B cell (primary cell): ENCODE measurements at regions not wholly inside any gene's neighbourhood (a gene's known extent, or its start where the extent isn't known, plus 50 kb on each side); places are given as distances from the start of the nearest gene placed in this dataset.

ENCODE experiments used
- ATAC-seq: fragments of 200-7000 bp; cut with Tn5 transposase; one replicate; pipeline ENCODE4 v1.10.0; 2021; ENCODE audit warnings: low read depth, mild to moderate bottlenecking, moderate number of reproducible peaks, moderate library complexity
- CTCF ChIA-PET: fragments of 350-600 bp; sonication (Branson Sonifier 250); formaldehyde crosslinking; loops from one replicate; lab custom pipeline; 2021; ENCODE audit warnings: antibody characterized with exemption, inconsistent platforms; lab: Charles Lee
- POLR2A ChIA-PET: fragments of 350-600 bp; sonication (Branson Sonifier 250); formaldehyde crosslinking; loops from one replicate; lab custom pipeline; 2021; ENCODE audit warnings: antibody characterized with exemption; lab: Charles Lee
- DNase-seq: peaks from one replicate; pipeline ENCODE4 v3.0.0; 2013
- H2AFZ ChIP-seq: 2 replicates; pipeline ENCODE4 v1.6.1; 2012; ENCODE audit warnings: mild to moderate bottlenecking, low read depth, low read length; ENCODE audit not compliant: insufficient read depth, poor library complexity, severe bottlenecking
- H3K27ac ChIP-seq, 2 donors: 1 replicate in 1 of 2; 2 replicates in 1 of 2; pipeline ENCODE4 v1.5.1; 2012 to 2013; ENCODE audit warnings: low read length in 2 of 2, mild to moderate bottlenecking in 2 of 2, moderate library complexity in 1 of 2
- H3K27me3 ChIP-seq, 4 experiments: fragments of 200-600 bp in 1 of 4; sonication (generic) in 1 of 4; replicated peaks in 1 of 4; 1 replicate in 2 of 4; 2 replicates in 2 of 4; pipeline versions ENCODE4 v1.6.1 to v1.7.0; 2013 to 2016; ENCODE audit warnings: low read length in 3 of 4, mild to moderate bottlenecking in 2 of 4, mixed read lengths in 1 of 4, moderate library complexity in 1 of 4; ENCODE audit not compliant: insufficient read depth in 4 of 4, control insufficient read depth in 3 of 4; ENCODE audit errors: control extremely low read depth in 1 of 4
- H3K36me3 ChIP-seq, 2 experiments: replicated peaks in 1 of 2; 1 replicate in 1 of 2; 2 replicates in 1 of 2; pipeline versions ENCODE4 v1.6.1 to v1.7.1; 2013; ENCODE audit warnings: low read length in 1 of 2; ENCODE audit not compliant: insufficient read depth in 2 of 2, control insufficient read depth in 1 of 2; ENCODE audit errors: control extremely low read depth in 1 of 2, extremely low read depth in 1 of 2
- H3K4me1 ChIP-seq, 2 donors: fragments of 200-600 bp in 1 of 2; sonication (generic) in 1 of 2; 1 replicate in 1 of 2; 2 replicates in 1 of 2; pipeline versions ENCODE4 v1.5.1 to v1.6.1; 2013 to 2017; ENCODE audit warnings: low read length in 2 of 2; ENCODE audit not compliant: control insufficient read depth in 2 of 2, insufficient read depth in 2 of 2
- H3K4me2 ChIP-seq: replicated peaks from 2 replicates; pipeline ENCODE3; 2012; ENCODE audit warnings: mild to moderate bottlenecking, low read depth, low read length; ENCODE audit not compliant: poor library complexity, severe bottlenecking
- H3K4me3 ChIP-seq, 5 experiments: fragments of 200-600 bp in 1 of 5; sonication (generic) in 1 of 5; 1 replicate in 3 of 5; 2 replicates in 2 of 5; pipeline versions ENCODE4 v1.5.1 to v1.7.0; 2011 to 2016; ENCODE audit warnings: low read length in 4 of 5, mild to moderate bottlenecking in 4 of 5, low read depth in 2 of 5, control low read depth in 1 of 5, moderate library complexity in 1 of 5; ENCODE audit not compliant: insufficient read depth in 1 of 5; ENCODE audit errors: control extremely low read depth in 1 of 5, extremely low read depth in 1 of 5
- H3K79me2 ChIP-seq: fragments of 200-600 bp; sonication (generic); one replicate; pipeline ENCODE4 v1.6.0; 2016; ENCODE audit warnings: low read length; ENCODE audit not compliant: control insufficient read depth, insufficient read depth
- H3K9ac ChIP-seq: fragments of 200-600 bp; sonication (generic); 2 replicates; pipeline ENCODE4 v1.6.1; 2017; ENCODE audit warnings: mild to moderate bottlenecking, low read length, moderate library complexity
- H3K9me3 ChIP-seq, 3 donors: one replicate each; pipeline versions ENCODE4 v1.6.1 to v1.7.1; 2013; ENCODE audit warnings: low read length in 2 of 3; ENCODE audit not compliant: control insufficient read depth in 2 of 3, insufficient read depth in 1 of 3; ENCODE audit errors: control extremely low read depth in 1 of 3
- H4K20me1 ChIP-seq: 2 replicates; pipeline ENCODE4 v1.6.0; 2012; ENCODE audit warnings: mild to moderate bottlenecking, low read length; ENCODE audit not compliant: insufficient read depth, control insufficient read depth, poor library complexity, severe bottlenecking
- H3K27ac Mint-ChIP-seq: one replicate; pipeline ENCODE4 v1.8.0; 2021; ENCODE audit warnings: mixed read lengths
- H3K27me3 Mint-ChIP-seq: one replicate; pipeline ENCODE4 v1.8.0; 2021; ENCODE audit warnings: mixed read lengths
- H3K4me1 Mint-ChIP-seq: one replicate; pipeline ENCODE4 v1.8.0; 2021; ENCODE audit warnings: mixed read lengths
- H3K4me3 Mint-ChIP-seq: one replicate; pipeline ENCODE4 v1.8.0; 2021; ENCODE audit warnings: mixed read lengths
- H3K9me3 Mint-ChIP-seq: one replicate; pipeline ENCODE4 v1.8.0; 2022; ENCODE audit warnings: mixed read lengths; ENCODE audit not compliant: insufficient read depth
- EZH2 ChIP-seq: IDR thresholded peaks from 2 replicates; pipeline ENCODE4 v1.6.1; 2012; ENCODE audit warnings: borderline replicate concordance, low read depth, mild to moderate bottlenecking, moderate library complexity, low read length; ENCODE audit not compliant: insufficient read depth, poor library complexity, severe bottlenecking
- WGBS: methylation state at CpG from one replicate; pipeline ENCODE4 v1.1.5; 2013; ENCODE audit warnings: missing lambda C conversion rate; ENCODE audit not compliant: insufficient coverage; 5-methylcytosine and 5-hydroxymethylcytosine counted together
- intact Hi-C: fragments of 100-400 bp; cut with micrococcal nuclease; formaldehyde crosslinking; loops from one replicate; pipeline ENCODE4 v1.10.0; 2022
- TF ChIP-seq, protein P1 (sequence below): fragments of 200-600 bp; IDR thresholded peaks from one replicate; pipeline ENCODE4 v1.8.0; 2022; ENCODE audit warnings: antibody characterized with exemption, mild to moderate bottlenecking

DNA sequence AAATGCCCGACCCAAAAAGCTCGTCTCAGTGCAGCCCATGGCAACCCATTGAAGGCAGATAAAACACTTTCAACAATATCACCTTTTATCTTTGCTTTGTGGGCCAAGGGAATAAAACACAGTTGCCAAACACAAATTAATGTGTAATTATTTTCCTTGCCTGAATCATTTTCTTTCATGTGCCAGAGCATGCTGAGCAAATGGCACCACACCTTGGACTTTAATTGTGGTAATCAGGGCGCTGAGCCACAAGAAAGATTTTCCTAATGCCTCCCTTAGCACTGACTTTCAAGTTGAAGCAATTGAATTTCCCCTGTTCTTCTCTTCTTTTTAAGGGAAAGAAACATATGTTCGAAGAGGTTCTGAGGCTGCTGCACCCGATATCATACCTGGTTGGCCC, 297.1 kb upstream of the MSX2 start:
- intact Hi-C loops = no loop called here
- H4K20me1 ChIP-seq = no peaks in the 10 kb centered on the region
- Mint-ChIP-seq H3K27ac (no peak overlapping the region), H3K4me3 (no peak overlapping the region), H3K27me3 (peaks cover 6% of the 10 kb centered on the region), H3K9me3 (no peaks in the 10 kb centered on the region), H3K4me1 (no peaks in the 10 kb centered on the region)
- ChIA-PET POLR2A (no interaction called here), CTCF (no interaction called here)
- WGBS = 84% methylated on average over 2 of the region's 5 CpGs
- H3K36me3 ChIP-seq = no peaks in the 10 kb centered on the region
- H3K4me3 ChIP-seq = no peak overlapping the region
- H3K9me3 ChIP-seq = peaks cover 0 to 4% (median 0%) of the 10 kb centered on the region in 3 donors
- no peak overlapping the region for H3K27ac ChIP-seq
- H3K4me2 ChIP-seq = no peak overlapping the region
- peaks cover 0 to 2% (median 0%) of the 10 kb centered on the region in 4 experiments for H3K27me3 ChIP-seq
- TF ChIP-seq, protein P1, sequence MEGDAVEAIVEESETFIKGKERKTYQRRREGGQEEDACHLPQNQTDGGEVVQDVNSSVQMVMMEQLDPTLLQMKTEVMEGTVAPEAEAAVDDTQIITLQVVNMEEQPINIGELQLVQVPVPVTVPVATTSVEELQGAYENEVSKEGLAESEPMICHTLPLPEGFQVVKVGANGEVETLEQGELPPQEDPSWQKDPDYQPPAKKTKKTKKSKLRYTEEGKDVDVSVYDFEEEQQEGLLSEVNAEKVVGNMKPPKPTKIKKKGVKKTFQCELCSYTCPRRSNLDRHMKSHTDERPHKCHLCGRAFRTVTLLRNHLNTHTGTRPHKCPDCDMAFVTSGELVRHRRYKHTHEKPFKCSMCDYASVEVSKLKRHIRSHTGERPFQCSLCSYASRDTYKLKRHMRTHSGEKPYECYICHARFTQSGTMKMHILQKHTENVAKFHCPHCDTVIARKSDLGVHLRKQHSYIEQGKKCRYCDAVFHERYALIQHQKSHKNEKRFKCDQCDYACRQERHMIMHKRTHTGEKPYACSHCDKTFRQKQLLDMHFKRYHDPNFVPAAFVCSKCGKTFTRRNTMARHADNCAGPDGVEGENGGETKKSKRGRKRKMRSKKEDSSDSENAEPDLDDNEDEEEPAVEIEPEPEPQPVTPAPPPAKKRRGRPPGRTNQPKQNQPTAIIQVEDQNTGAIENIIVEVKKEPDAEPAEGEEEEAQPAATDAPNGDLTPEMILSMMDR = no peak
- TF ChIP-seq EZH2 = no peak
- H3K9ac ChIP-seq = no peak overlapping the region
- H2AFZ ChIP-seq = no peak overlapping the region
- no peaks in the 10 kb centered on the region for H3K4me1 ChIP-seq
- DNase-seq (no peak), ATAC-seq (no peak)
- no peaks in the 10 kb centered on the region for H3K79me2 ChIP-seq

DNA sequence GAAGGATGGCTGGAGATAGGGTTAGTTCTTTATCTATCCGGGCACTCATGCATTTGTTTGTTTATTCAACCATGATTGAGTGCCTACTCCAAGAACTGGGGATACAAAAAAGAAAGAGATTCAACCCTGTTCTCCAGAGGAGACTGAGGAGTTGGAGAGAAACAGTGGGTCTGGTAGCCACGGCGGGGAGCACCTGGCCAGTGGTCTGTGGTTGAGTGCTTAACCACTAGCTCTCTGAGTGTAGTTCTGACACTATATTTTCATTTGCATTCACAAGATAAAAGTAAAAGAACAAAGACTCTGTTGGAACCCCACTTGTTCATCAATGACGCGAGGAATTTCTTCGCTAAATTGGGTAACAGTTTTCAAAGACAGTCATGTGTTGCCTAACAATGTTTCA, 295.5 kb upstream of the MSX2 start:
- Histone ChIP-seq H3K36me3 (no peaks in the 10 kb centered on the region), H3K4me1 (no peaks in the 10 kb centered on the region), H4K20me1 (no peaks in the 10 kb centered on the region), H3K27me3 (peaks cover 0 to 2% (median 0%) of the 10 kb centered on the region in 4 experiments), H3K27ac (no peak overlapping the region), H3K9ac (no peak overlapping the region), H3K4me2 (no peak overlapping the region), H3K79me2 (no peaks in the 10 kb centered on the region), H2AFZ (no peak overlapping the region), H3K9me3 (peaks cover 0 to 4% (median 0%) of the 10 kb centered on the region in 3 donors), H3K4me3 (no peak overlapping the region)
- Mint-ChIP-seq H3K27ac (no peak overlapping the region), H3K9me3 (no peaks in the 10 kb centered on the region), H3K4me3 (no peak overlapping the region), H3K4me1 (no peaks in the 10 kb centered on the region), H3K27me3 (peaks cover 6% of the 10 kb centered on the region)
- ATAC-seq = no peak
- intact Hi-C loops = no loop called here
- DNase-seq = no peak
- TF ChIP-seq, protein P1 = no peak
- no peak for TF ChIP-seq EZH2
- ChIA-PET POLR2A (no interaction called here), CTCF (no interaction called here)
- 84% methylated on average over 4 of the region's 6 CpGs for WGBS
